Prostate gland (tissue), 2 donors: ENCODE measurements at regions not wholly inside any gene's neighbourhood (a gene's known extent, or its start where the extent isn't known, plus 50 kb on each side); places are given as distances from the start of the nearest gene placed in this dataset.

Experiments used
- POLR2A ChIP-seq: fragments of 450-650 bp; IDR thresholded peaks from one replicate; pipeline ENCODE4 v1.6.1; 2016; ENCODE audit warnings: antibody characterized with exemption, mild to moderate bottlenecking
- POLR2AphosphoS5 ChIP-seq: sonication (generic); formaldehyde crosslinking; IDR thresholded peaks from one replicate; pipeline ENCODE4 v1.6.1; 2017; ENCODE audit warnings: antibody characterized with exemption
- TF ChIP-seq, protein P1 (sequence below), 4 experiments: fragments of 200-600 bp in 2 of 4; fragments of 450-650 bp in 2 of 4; sonication (generic) in 2 of 4; IDR thresholded peaks; 1 replicate in 3 of 4; 2 replicates in 1 of 4; pipeline ENCODE4 v1.5.1; 2016 to 2019; ENCODE audit warnings: antibody characterized with exemption in 4 of 4, mild to moderate bottlenecking in 2 of 4, moderate library complexity in 2 of 4

DNA sequence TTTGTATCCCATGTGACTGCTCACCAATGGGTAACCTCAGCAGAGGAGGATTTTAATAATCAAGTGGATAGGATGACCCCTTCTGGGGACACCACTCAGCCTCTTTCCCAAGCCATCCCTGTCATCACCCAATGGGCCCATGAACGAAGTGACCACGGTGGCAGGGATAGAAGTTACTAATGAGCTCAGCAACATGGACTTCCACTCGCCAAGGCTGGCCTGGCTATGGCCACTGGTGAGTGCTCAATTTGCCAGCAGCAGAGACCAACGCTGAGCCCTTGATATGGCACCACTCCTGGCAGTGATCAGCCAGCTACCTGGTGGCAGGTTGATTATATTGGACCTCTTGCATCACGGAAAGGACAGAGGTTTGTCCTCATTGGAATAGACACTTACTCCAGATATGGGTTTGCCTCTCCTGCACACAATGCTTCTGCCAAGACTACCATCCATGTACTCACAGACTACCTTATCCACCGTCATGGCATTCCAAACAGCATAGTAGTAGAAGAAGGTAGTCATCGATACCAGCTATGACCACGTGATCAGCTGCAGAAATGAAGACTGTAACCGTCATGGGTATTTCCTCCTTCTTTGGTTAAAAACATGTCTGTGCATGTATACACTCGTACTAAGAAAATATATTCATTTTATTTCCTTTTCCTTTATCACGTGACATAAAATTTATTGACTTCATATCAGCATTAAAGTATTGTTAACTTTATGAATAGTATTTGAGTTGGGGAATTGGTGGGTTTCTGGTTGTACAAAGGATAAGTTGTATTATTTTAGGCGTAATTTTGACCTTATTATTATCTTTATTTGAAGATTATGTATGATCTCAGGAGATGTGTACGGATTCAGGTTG is 562.6 kb downstream of the PTPRU start:
- TF ChIP-seq, protein P1, sequence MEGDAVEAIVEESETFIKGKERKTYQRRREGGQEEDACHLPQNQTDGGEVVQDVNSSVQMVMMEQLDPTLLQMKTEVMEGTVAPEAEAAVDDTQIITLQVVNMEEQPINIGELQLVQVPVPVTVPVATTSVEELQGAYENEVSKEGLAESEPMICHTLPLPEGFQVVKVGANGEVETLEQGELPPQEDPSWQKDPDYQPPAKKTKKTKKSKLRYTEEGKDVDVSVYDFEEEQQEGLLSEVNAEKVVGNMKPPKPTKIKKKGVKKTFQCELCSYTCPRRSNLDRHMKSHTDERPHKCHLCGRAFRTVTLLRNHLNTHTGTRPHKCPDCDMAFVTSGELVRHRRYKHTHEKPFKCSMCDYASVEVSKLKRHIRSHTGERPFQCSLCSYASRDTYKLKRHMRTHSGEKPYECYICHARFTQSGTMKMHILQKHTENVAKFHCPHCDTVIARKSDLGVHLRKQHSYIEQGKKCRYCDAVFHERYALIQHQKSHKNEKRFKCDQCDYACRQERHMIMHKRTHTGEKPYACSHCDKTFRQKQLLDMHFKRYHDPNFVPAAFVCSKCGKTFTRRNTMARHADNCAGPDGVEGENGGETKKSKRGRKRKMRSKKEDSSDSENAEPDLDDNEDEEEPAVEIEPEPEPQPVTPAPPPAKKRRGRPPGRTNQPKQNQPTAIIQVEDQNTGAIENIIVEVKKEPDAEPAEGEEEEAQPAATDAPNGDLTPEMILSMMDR (IDR thresholded peaks at IDR 0.05): no peak
- TF ChIP-seq POLR2A: no peak
- TF ChIP-seq POLR2AphosphoS5: no peak
